ENCODE measurements at regions not wholly inside any gene's neighbourhood (a gene's known extent, or its start where the extent isn't known, plus 50 kb on each side); places are given as distances from the start of the nearest gene placed in this dataset.

GRCh38 chr10:61547297-61547696 lies 94.1 kb upstream of the TMEM26 start:
- DNase-seq (ENCODE audit: low spot score): no peak

GRCh38 chr10:61545170-61545569 lies 92.0 kb upstream of the TMEM26 start:
- DNase-seq (ENCODE audit: low spot score): no peak

GRCh38 chr10:61543831-61544230 lies 90.7 kb upstream of the TMEM26 start:
- no peak for DNase-seq (ENCODE audit: low spot score)

GRCh38 chr10:61542596-61542995 lies 89.4 kb upstream of the TMEM26 start:
- DNase-seq (ENCODE audit: low spot score): no peak

- DNase-seq (ENCODE audit: low spot score): no peak
Measured at GRCh38 chr10:61541960-61542359, 88.8 kb upstream of the TMEM26 start.

- no peak for DNase-seq (ENCODE audit: low spot score)
Measured at GRCh38 chr10:61539876-61540275, 86.7 kb upstream of the TMEM26 start.

GRCh38 chr10:61529208-61529607 lies 76.0 kb upstream of the TMEM26 start:
- no peak for DNase-seq (ENCODE audit: low spot score)

GRCh38 chr10:61503051-61503450 lies 49.9 kb upstream of the TMEM26 start:
- DNase-seq (ENCODE audit: low spot score): peak; percentile 55
